Left lung (tissue), 4 donors: ENCODE measurements at regions not wholly inside any gene's neighbourhood (a gene's known extent, or its start where the extent isn't known, plus 50 kb on each side); places are given as distances from the start of the nearest gene placed in this dataset.
"Not testable (repeated sequence)": the region's sequence is repeated elsewhere in the genome, so short reads cannot be mapped to it uniquely, and the experiment has no call there.

ENCODE experiments used
- ATAC-seq: fragments of 200-7000 bp; cut with Tn5 transposase; one replicate; pipeline ENCODE4 v1.9.1; 2020; ENCODE audit warnings: moderate library complexity
- DNase-seq, 4 donors: peaks; one replicate each; pipeline ENCODE4 v3.0.0-alpha.2; 2013 to 2020
- H3K27ac ChIP-seq, 2 donors: fragments of 200-600 bp; sonication (generic) in 1 of 2; one replicate each; pipeline versions ENCODE4 v1.5.0 to v1.8.0; 2020 to 2021
- H3K27me3 ChIP-seq, 2 donors: fragments of 200-600 bp; sonication (generic) in 1 of 2; one replicate each; pipeline versions ENCODE4 v1.5.0 to v1.8.0; 2020 to 2021
- H3K36me3 ChIP-seq, 2 donors: fragments of 200-600 bp; sonication (generic) in 1 of 2; one replicate each; pipeline versions ENCODE4 v1.5.0 to v1.8.0; 2020 to 2021
- H3K4me1 ChIP-seq, 2 donors: fragments of 200-600 bp; one replicate each; pipeline ENCODE4 v1.8.0; 2021
- H3K4me3 ChIP-seq, 2 donors: fragments of 200-600 bp; sonication (generic) in 1 of 2; one replicate each; pipeline versions ENCODE4 v1.5.0 to v1.8.0; 2020 to 2021; ENCODE audit warnings: mild to moderate bottlenecking in 1 of 2
- H3K9me3 ChIP-seq, 2 donors: fragments of 200-600 bp; sonication (generic) in 1 of 2; one replicate each; pipeline versions ENCODE4 v1.5.0 to v1.8.0; 2020 to 2021
- intact Hi-C, 2 donors: fragments of 100-400 bp; cut with DNase I; formaldehyde crosslinking; loops; one replicate each; pipeline versions ENCODE4 v1.11.2 to v1.14.2; 2022
- TF ChIP-seq, protein P1 (sequence below), 2 donors: fragments of 200-600 bp; sonication (generic) in 1 of 2; IDR thresholded peaks; one replicate each; pipeline versions ENCODE4 v1.5.0 to v1.8.0; 2021; ENCODE audit warnings: antibody characterized with exemption in 2 of 2
- donor health status: DM: no; HTN: yes; CAD: no.
- donor health status: DM: no; HTN: no; CAD: no.

DNA sequence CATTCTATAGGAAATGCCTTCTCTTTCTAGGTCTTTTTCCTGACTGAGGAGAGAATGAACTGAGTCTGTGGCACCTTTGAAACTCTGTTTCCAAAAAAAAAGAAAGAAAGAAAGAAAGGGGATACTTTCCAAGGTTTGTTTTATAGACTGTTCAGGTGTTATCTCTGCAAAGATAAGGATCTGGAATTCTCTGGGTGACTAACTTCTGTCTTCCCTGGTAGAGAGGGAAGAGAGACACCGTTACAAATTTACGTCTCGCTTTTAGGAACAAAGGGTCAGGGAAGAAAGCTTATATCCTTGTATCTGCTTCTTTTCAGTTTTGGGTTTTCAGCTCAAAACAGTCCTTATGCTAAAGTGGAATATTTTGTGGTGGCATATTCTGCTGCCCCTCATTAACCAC, 314.1 kb downstream of the RAPGEF2 start:
- no peak overlapping the region for H3K4me3 ChIP-seq
- no peaks in the 10 kb centered on the region for H3K27me3 ChIP-seq
- H3K36me3 ChIP-seq = no peaks in the 10 kb centered on the region
- ATAC-seq (no peak), DNase-seq (no peak)
- H3K27ac ChIP-seq = no peak overlapping the region
- TF ChIP-seq, protein P1, sequence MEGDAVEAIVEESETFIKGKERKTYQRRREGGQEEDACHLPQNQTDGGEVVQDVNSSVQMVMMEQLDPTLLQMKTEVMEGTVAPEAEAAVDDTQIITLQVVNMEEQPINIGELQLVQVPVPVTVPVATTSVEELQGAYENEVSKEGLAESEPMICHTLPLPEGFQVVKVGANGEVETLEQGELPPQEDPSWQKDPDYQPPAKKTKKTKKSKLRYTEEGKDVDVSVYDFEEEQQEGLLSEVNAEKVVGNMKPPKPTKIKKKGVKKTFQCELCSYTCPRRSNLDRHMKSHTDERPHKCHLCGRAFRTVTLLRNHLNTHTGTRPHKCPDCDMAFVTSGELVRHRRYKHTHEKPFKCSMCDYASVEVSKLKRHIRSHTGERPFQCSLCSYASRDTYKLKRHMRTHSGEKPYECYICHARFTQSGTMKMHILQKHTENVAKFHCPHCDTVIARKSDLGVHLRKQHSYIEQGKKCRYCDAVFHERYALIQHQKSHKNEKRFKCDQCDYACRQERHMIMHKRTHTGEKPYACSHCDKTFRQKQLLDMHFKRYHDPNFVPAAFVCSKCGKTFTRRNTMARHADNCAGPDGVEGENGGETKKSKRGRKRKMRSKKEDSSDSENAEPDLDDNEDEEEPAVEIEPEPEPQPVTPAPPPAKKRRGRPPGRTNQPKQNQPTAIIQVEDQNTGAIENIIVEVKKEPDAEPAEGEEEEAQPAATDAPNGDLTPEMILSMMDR (IDR thresholded peaks at IDR 0.05) = no peak
- intact Hi-C loops = no loop called here
- H3K9me3 ChIP-seq = peaks cover 0 to 21% of the 10 kb centered on the region in 2 donors
- no peaks in the 10 kb centered on the region for H3K4me1 ChIP-seq

DNA sequence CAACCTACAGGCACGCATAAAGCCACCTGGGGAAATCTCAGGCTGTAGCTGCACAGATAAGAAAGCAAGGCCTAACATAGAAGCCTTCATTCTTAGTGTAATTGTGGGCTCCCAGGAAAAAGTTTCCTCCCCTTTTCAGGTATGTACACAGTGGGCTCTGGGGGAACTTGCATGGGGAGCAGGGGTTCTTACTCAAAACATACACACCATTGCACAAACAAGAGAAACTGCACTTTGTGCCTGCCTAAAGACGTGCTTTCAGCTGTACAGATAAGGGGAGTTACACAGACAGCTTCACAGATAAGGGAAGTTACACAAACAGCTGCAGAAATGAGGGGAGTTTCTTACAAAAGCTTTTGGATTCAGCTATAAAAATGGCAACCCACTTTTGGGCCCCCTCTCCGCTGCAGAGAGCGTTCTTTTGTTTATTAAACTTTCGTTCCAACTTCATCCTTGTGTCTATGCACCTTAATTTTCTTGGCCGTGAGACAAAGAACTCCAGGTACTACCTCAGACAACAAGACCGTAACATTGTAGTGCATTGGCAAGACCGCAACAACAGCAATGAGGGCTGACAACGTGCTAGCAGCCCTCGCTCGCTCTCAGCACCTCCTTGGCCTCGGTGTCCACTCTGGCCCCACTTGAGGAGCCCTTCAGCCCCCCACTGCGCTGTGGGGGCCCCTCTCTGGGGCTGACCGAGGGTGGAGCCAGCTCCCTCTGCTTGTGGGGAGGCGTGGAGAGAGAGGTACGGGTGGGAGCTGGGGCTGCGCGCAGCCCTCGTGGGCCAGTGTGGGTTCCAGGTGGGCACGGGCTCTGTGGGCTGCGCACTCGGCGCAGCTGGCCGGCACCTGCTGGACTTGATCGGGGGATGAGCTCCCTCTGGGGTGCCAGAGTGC, 317.5 kb downstream of the RAPGEF2 start:
- H3K9me3 ChIP-seq = peaks cover 0 to 21% of the 10 kb centered on the region in 2 donors
- H3K27ac ChIP-seq = no peak overlapping the region
- H3K4me3 ChIP-seq = no peak overlapping the region
- no peaks in the 10 kb centered on the region for H3K27me3 ChIP-seq
- DNase-seq = no peak
- intact Hi-C loops = no loop called here
- H3K4me1 ChIP-seq = no peaks in the 10 kb centered on the region
- TF ChIP-seq, protein P1 (IDR thresholded peaks at IDR 0.05) = no peak
- ATAC-seq = no peak
- no peaks in the 10 kb centered on the region for H3K36me3 ChIP-seq

DNA sequence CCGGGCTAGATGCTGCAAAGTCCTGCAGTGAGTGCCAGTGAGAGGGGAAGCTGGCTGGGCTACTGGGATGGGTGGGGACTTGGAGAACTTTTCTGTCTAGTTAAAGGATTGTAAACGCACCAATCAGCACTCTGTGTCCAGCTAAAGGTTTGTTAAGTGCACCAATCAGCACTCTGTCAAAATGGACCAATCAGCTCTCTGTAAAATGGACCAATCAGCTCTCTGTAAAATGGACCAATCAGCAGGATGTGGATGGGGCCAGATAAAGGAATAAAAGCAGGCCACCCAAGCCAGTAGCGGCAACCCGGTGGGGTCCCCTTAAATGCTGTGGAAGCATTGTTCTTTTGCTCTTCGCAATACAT, 318.2 kb downstream of the RAPGEF2 start:
- H3K4me3 ChIP-seq, intact Hi-C loops, H3K36me3 ChIP-seq, H3K4me1 ChIP-seq, H3K27me3 ChIP-seq, ATAC-seq, DNase-seq, H3K27ac ChIP-seq: not testable (repeated sequence)
- peaks cover 0 to 21% of the 10 kb centered on the region in 2 donors for H3K9me3 ChIP-seq

DNA sequence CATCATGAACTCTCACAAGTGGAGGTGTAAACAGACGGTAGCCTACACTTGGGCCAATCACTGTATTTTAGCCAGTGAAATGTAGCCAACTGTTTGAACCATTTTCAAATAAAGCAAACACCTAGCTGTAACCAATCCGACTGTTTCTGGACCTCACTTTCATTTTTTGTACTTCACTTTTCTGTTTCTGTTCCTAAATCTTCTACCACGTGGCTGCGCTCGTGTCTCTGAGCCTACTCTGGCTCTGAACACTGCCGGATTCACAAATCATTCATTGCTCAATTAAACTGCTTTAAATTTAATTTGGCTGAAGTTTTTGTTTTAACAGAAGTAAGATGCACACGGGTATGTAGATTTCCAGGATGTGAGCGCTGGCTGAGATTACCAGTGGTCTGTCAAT, 319.1 kb downstream of the RAPGEF2 start:
- H3K27me3 ChIP-seq = no peaks in the 10 kb centered on the region
- TF ChIP-seq, protein P1 (IDR thresholded peaks at IDR 0.05) = no peak
- no peaks in the 10 kb centered on the region for H3K36me3 ChIP-seq
- H3K4me3 ChIP-seq = no peak overlapping the region
- DNase-seq (no peak), ATAC-seq (no peak)
- no peaks in the 10 kb centered on the region for H3K4me1 ChIP-seq
- H3K27ac ChIP-seq = no peak overlapping the region
- H3K9me3 ChIP-seq = peaks cover 0 to 21% of the 10 kb centered on the region in 2 donors
- intact Hi-C loops = no loop called here

DNA sequence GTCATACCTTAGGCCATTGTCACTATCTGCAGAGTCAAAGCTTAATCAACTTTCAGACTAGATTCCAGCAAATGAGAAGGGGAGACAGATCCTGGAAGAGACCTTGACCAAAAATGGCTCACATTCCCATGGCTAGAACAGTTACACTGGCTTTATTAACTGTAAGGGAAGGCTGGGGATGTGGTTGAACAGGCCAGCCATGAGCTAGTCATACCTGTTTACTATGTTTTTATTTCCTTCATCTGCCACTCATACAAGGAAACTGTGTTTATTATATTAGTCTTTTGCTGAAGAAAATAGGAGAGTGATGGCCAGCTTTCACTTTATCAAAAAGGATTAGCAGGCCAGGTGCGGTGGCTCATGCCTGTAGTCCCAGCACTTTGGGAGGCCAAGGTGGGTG, 319.7 kb downstream of the RAPGEF2 start:
- TF ChIP-seq, protein P1 (IDR thresholded peaks at IDR 0.05) = no peak
- Histone ChIP-seq H3K4me1 (no peaks in the 10 kb centered on the region), H3K36me3 (no peaks in the 10 kb centered on the region), H3K27ac (no peak overlapping the region), H3K27me3 (no peaks in the 10 kb centered on the region), H3K4me3 (no peak overlapping the region), H3K9me3 (peaks cover 0 to 21% of the 10 kb centered on the region in 2 donors)
- intact Hi-C loops = no loop called here
- DNase-seq (no peak), ATAC-seq (no peak)
